ENCODE measurements at regions not wholly inside any gene's neighbourhood (a gene's known extent, or its start where the extent isn't known, plus 50 kb on each side); places are given as distances from the start of the nearest gene placed in this dataset.
"Not testable (repeated sequence)": the region's sequence is repeated elsewhere in the genome, so short reads cannot be mapped to it uniquely, and the experiment has no call there.

GRCh38 chr20:30579824-30580438, 677.5 kb upstream of the DEFB115 start:
- intact Hi-C loops (cut with DNase I; ENCODE audit: low total_unique reads); H3K27me3 ChIP-seq; H3K36me3 ChIP-seq; H3K4me1 ChIP-seq; H3K9me3 ChIP-seq: not testable (repeated sequence)
- Histone ChIP-seq H3K27ac (peak overlapping the region in 1 of 2 donors; percentile 26), H3K4me3 (peak overlapping the region; percentile 41 to 51 (median 43))
- peak; percentile 71 to 77 for DNase-seq (ENCODE audit: low spot score in 2 of 2)
- TF ChIP-seq POLR2AphosphoS5 (IDR thresholded peaks at IDR 0.05) = peak in 1 of 3 donors; percentile 45

DNA sequence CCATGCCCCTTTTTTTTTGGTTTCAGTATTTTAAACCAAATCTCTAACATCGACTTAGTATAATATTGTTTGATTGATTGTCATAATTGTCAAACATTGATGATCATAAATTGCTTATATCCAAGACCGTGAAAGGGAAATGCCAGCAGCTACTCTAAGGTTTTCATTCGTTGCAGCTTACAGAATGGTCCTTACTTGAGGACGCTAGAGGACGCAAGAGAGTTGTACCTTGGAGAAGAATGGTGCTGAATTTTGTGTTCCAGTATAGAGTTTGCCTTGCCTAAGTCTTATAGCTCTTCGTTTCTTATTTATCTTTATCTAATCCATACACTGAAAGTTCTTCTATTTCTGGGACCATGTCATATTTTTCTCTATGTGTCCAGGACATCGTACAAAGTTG, 675.6 kb upstream of the DEFB115 start:
- intact Hi-C loops (cut with DNase I; ENCODE audit: low total_unique reads); H3K27ac ChIP-seq; H3K36me3 ChIP-seq; DNase-seq (ENCODE audit: low spot score in 2 of 2); H3K4me3 ChIP-seq; H3K9me3 ChIP-seq; H3K4me1 ChIP-seq; H3K27me3 ChIP-seq: not testable (repeated sequence)

GRCh38 chr20:30584403-30584802, 673.1 kb upstream of the DEFB115 start:
- H3K27ac ChIP-seq; H3K36me3 ChIP-seq; H3K9me3 ChIP-seq; H3K27me3 ChIP-seq; H3K4me1 ChIP-seq; DNase-seq (ENCODE audit: low spot score in 2 of 2); H3K4me3 ChIP-seq; intact Hi-C loops (cut with DNase I; ENCODE audit: low total_unique reads): not testable (repeated sequence)

- H3K9me3 ChIP-seq; intact Hi-C loops (cut with DNase I; ENCODE audit: low total_unique reads); H3K36me3 ChIP-seq; H3K27me3 ChIP-seq; H3K27ac ChIP-seq; H3K4me1 ChIP-seq: not testable (repeated sequence)
- TF ChIP-seq CTCF (IDR thresholded peaks at IDR 0.05) = peak in 2 of 3 donors; percentile 27 to 67
- H3K4me3 ChIP-seq = peak overlapping the region; percentile 44 to 52 (median 46)
- peak; percentile 59 to 81 for DNase-seq (ENCODE audit: low spot score in 2 of 2)
Observed at GRCh38 chr20:30585244-30585796, 672.1 kb upstream of the DEFB115 start.

DNA sequence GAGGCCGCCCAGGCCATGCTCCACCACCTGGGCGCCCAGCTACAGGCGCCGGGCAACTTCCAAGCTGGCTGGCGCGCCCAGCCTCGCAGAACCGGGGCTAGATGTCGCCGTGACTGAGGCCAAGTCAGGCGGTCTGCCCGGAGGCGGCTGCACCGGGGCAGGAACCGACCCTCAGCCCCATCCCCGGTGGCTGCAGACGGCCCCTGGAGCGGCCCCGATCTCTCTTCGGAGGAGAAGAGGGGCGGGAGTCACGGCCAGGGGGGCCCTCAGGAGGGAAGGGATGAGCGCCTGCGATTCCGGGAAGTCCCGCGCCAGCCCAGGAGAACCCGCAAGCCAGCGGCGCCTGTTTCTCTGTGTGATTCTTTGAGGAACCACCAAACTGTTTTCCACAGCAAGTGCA, 671.3 kb upstream of the DEFB115 start:
- H3K9me3 ChIP-seq; H3K27ac ChIP-seq; H3K27me3 ChIP-seq; DNase-seq (ENCODE audit: low spot score in 2 of 2); intact Hi-C loops (cut with DNase I; ENCODE audit: low total_unique reads); H3K4me1 ChIP-seq; H3K36me3 ChIP-seq: not testable (repeated sequence)
- H3K4me3 ChIP-seq = peak overlapping the region; percentile 33 to 52 (median 44)

- no peak overlapping the region for H3K27ac ChIP-seq
- no peak for DNase-seq (ENCODE audit: low spot score in 2 of 2)
- H3K9me3 ChIP-seq = peaks cover 0 to 6% of the 10 kb centered on the region in 2 donors
- no peaks in the 10 kb centered on the region for H3K36me3 ChIP-seq
- TF ChIP-seq POLR2A (IDR thresholded peaks at IDR 0.05) (no peak), POLR2AphosphoS5 (IDR thresholded peaks at IDR 0.05) (no peak), CTCF (IDR thresholded peaks at IDR 0.05) (no peak)
- no peak overlapping the region for H3K4me3 ChIP-seq
- H3K27me3 ChIP-seq = no peaks in the 10 kb centered on the region
- H3K4me1 ChIP-seq = no peaks in the 10 kb centered on the region
- intact Hi-C loops (cut with DNase I; ENCODE audit: low total_unique reads) = no loop called here
Observed at GRCh38 chr20:30593572-30593971, 663.9 kb upstream of the DEFB115 start.

DNA sequence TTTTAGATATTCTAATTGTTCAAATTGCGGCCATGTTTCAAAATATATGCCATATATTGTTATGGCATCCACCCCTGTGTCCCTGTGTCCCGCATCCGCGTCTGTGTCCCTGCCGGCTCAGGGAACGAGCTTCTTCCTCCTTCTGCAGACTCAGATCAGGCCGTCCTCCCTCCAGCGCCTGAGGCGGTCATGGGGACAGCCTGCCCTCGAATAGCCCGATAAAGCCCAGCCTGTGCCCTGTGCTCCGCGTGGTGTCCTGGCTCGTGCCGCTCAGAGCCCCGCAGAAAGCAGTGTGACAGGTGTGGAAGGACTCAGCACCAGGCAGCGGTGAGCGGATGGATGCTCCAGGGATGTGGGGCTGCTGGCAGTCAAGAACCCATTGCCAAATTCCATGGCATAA, 663.4 kb upstream of the DEFB115 start:
- Histone ChIP-seq H3K36me3 (no peaks in the 10 kb centered on the region), H3K27me3 (no peaks in the 10 kb centered on the region), H3K27ac (no peak overlapping the region), H3K4me3 (no peak overlapping the region), H3K4me1 (no peaks in the 10 kb centered on the region), H3K9me3 (peaks cover 0 to 6% of the 10 kb centered on the region in 2 donors)
- no peak for DNase-seq (ENCODE audit: low spot score in 2 of 2)
- intact Hi-C loops (cut with DNase I; ENCODE audit: low total_unique reads) = no loop called here
- no peak for TF ChIP-seq POLR2AphosphoS5 (IDR thresholded peaks at IDR 0.05)
- no peak for TF ChIP-seq POLR2A (IDR thresholded peaks at IDR 0.05)
- TF ChIP-seq CTCF (IDR thresholded peaks at IDR 0.05) = no peak

All from breast epithelium (tissue), 4 donors.